ENCODE measurements at regions not wholly inside any gene's neighbourhood (a gene's known extent, or its start where the extent isn't known, plus 50 kb on each side); places are given as distances from the start of the nearest gene placed in this dataset.

DNA sequence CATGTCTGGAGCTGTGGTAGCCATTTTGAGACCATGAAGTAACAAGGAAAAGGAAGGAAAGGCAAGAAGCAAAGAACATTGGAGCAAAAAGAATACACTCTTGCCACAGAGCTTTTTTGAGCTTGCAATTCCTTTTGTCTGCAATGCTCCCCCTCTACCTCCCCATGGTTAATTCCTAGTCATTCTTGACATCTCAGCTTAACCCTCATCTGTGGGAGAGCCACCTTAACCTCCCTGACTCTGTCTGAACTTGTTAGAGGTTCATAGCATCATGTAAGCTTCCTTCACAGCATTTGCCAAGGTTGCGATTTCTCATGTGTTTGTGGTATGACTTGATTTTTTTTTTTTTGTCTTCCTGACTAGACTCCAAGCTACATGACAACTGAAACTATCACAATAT lies 564.1 kb upstream of the PLXNA2 start:
- Histone ChIP-seq H3K4me1 (ENCODE audit: control insufficient read depth, insufficient read depth, low read length) (peaks cover 15% of the 10 kb centered on the region), H3K9me3 (replicated peaks; ENCODE audit: low read length) (no peaks in the 10 kb centered on the region), H3K9ac (ENCODE audit: low read depth, low read length) (no peak overlapping the region), H3K4me3 (ENCODE audit: low read length) (no peak overlapping the region), H3K27me3 (ENCODE audit: control insufficient read depth, insufficient read depth, low read length) (peaks cover 9% of the 10 kb centered on the region), H3K36me3 (ENCODE audit: insufficient read depth, low read length) (no peaks in the 10 kb centered on the region), H3K4me2 (ENCODE audit: low read length) (no peak overlapping the region)

DNA sequence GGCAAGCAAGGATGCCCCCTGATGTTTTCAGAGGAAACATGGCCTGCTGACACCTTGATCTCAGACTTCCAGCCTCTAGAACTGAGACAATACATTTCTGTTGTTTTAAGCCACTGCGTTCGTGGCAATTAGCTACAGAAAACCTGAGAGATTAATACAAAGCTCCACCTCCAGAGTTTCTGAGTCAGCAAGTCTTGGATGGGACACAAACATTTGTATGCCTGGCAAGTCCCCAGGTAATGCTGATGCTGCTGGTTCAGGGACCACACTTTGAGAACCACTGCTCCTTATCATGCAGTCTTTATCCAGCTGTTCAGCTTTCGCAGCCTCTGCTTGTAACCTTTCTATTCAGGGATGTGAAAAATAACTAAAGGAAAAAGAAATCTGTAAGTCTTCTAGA lies 565.7 kb upstream of the PLXNA2 start:
- no peaks in the 10 kb centered on the region for H3K36me3 ChIP-seq (ENCODE audit: insufficient read depth, low read length)
- no peak overlapping the region for H3K4me2 ChIP-seq (ENCODE audit: low read length)
- H3K4me3 ChIP-seq (ENCODE audit: low read length): no peak overlapping the region
- H3K9ac ChIP-seq (ENCODE audit: low read depth, low read length): no peak overlapping the region
- H3K4me1 ChIP-seq (ENCODE audit: control insufficient read depth, insufficient read depth, low read length): peaks cover 15% of the 10 kb centered on the region
- H3K9me3 ChIP-seq (replicated peaks; ENCODE audit: low read length): no peaks in the 10 kb centered on the region
- H3K27me3 ChIP-seq (ENCODE audit: control insufficient read depth, insufficient read depth, low read length): peaks cover 9% of the 10 kb centered on the region

DNA sequence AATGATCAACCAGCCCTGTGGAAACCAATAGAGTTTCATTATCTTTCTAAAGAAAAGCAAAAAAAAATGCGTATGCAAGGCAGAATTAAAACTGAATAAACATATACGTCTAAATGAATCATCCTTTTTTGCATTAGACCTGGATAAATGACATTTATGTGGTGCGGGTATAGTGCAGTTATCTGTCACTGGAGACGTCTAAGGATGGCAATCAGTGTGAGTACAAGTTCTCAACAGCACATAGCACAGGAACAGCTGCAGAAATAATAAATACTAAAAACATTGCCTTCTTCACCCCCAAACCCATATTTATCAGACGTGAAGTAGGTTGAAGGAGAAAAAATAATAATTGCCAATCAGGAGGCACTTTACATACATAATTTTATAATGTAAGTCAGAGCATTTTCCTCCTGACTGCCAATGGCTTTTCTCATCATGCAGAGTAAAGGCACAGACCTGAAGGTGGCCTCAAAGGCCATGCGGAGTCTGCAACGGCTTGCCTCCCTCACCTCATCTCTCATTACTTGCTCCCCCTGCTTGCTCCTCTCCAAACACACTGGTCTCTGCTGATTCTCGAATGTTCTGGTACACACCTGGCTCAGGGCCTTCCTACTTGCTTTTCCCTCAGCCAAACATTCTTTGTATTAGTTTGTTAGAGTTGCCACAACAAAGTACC lies 574.7 kb upstream of the PLXNA2 start:
- H3K36me3 ChIP-seq (ENCODE audit: insufficient read depth, low read length): no peaks in the 10 kb centered on the region
- no peak overlapping the region for H3K4me3 ChIP-seq (ENCODE audit: low read length)
- no peaks in the 10 kb centered on the region for H3K4me1 ChIP-seq (ENCODE audit: control insufficient read depth, insufficient read depth, low read length)
- peaks cover 5% of the 10 kb centered on the region for H3K27me3 ChIP-seq (ENCODE audit: control insufficient read depth, insufficient read depth, low read length)
- H3K9me3 ChIP-seq (replicated peaks; ENCODE audit: low read length): no peaks in the 10 kb centered on the region
- no peak overlapping the region for H3K9ac ChIP-seq (ENCODE audit: low read depth, low read length)
- H3K4me2 ChIP-seq (ENCODE audit: low read length): no peak overlapping the region

GRCh38 chr1:208820580-208821212 lies 576.5 kb upstream of the PLXNA2 start:
- Histone ChIP-seq H3K4me3 (ENCODE audit: low read length) (no peak overlapping the region), H3K9ac (ENCODE audit: low read depth, low read length) (no peak overlapping the region), H3K36me3 (ENCODE audit: insufficient read depth, low read length) (no peaks in the 10 kb centered on the region), H3K4me1 (ENCODE audit: control insufficient read depth, insufficient read depth, low read length) (no peaks in the 10 kb centered on the region), H3K27me3 (ENCODE audit: control insufficient read depth, insufficient read depth, low read length) (peaks cover 5% of the 10 kb centered on the region), H3K9me3 (replicated peaks; ENCODE audit: low read length) (no peaks in the 10 kb centered on the region), H3K4me2 (ENCODE audit: low read length) (no peak overlapping the region)

DNA sequence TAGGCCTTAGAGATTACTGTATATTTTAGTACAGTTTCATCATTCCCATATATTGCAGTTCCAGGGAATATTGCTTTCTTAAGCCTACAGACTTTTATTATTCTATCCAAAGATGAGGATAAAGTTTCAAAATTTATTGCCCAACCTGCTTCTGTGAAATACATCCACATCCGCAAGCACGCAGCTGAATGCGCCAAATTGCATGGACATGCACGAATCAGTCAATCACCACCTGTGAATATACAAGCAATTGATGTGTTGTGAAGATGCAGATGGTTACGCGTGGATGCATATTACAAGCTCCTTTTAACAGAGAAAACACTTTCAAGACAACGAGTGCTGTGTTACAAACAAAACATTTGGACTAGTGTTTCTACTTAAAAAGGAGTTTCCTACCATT lies 577.8 kb upstream of the PLXNA2 start:
- Histone ChIP-seq H3K4me2 (ENCODE audit: low read length) (no peak overlapping the region), H3K27me3 (ENCODE audit: control insufficient read depth, insufficient read depth, low read length) (peaks cover 5% of the 10 kb centered on the region), H3K4me1 (ENCODE audit: control insufficient read depth, insufficient read depth, low read length) (no peaks in the 10 kb centered on the region), H3K36me3 (ENCODE audit: insufficient read depth, low read length) (no peaks in the 10 kb centered on the region), H3K4me3 (ENCODE audit: low read length) (no peak overlapping the region), H3K9me3 (replicated peaks; ENCODE audit: low read length) (no peaks in the 10 kb centered on the region), H3K9ac (ENCODE audit: low read depth, low read length) (no peak overlapping the region)

GRCh38 chr1:208825300-208825699 lies 581.1 kb upstream of the PLXNA2 start:
- no peak overlapping the region for H3K4me3 ChIP-seq (ENCODE audit: low read length)
- H3K9ac ChIP-seq (ENCODE audit: low read depth, low read length): no peak overlapping the region
- no peaks in the 10 kb centered on the region for H3K4me1 ChIP-seq (ENCODE audit: control insufficient read depth, insufficient read depth, low read length)
- no peaks in the 10 kb centered on the region for H3K27me3 ChIP-seq (ENCODE audit: control insufficient read depth, insufficient read depth, low read length)
- H3K4me2 ChIP-seq (ENCODE audit: low read length): no peak overlapping the region
- no peaks in the 10 kb centered on the region for H3K9me3 ChIP-seq (replicated peaks; ENCODE audit: low read length)
- H3K36me3 ChIP-seq (ENCODE audit: insufficient read depth, low read length): no peaks in the 10 kb centered on the region

- Histone ChIP-seq H3K27me3 (ENCODE audit: control insufficient read depth, insufficient read depth, low read length) (no peaks in the 10 kb centered on the region), H3K4me3 (ENCODE audit: low read length) (no peak overlapping the region)
These were observed 585.4 kb upstream of the PLXNA2 start for GRCh38 chr1:208829595-208829994.

GRCh38 chr1:208834381-208835096 lies 590.4 kb upstream of the PLXNA2 start:
- Histone ChIP-seq H3K36me3 (ENCODE audit: insufficient read depth, low read length) (no peaks in the 10 kb centered on the region), H3K9ac (ENCODE audit: low read depth, low read length) (no peak overlapping the region), H3K9me3 (replicated peaks; ENCODE audit: low read length) (no peaks in the 10 kb centered on the region), H3K4me1 (ENCODE audit: control insufficient read depth, insufficient read depth, low read length) (peaks cover 7% of the 10 kb centered on the region), H3K27me3 (ENCODE audit: control insufficient read depth, insufficient read depth, low read length) (no peaks in the 10 kb centered on the region), H3K4me2 (ENCODE audit: low read length) (peak overlapping the region; percentile 26), H3K4me3 (ENCODE audit: low read length) (no peak overlapping the region)

More at GRCh38 chr1:208829595-208829994, 585.4 kb upstream of the PLXNA2 start:
- Histone ChIP-seq H3K4me1 (ENCODE audit: control insufficient read depth, insufficient read depth, low read length) (peaks cover 7% of the 10 kb centered on the region), H3K4me2 (ENCODE audit: low read length) (no peak overlapping the region), H3K9ac (ENCODE audit: low read depth, low read length) (no peak overlapping the region), H3K36me3 (ENCODE audit: insufficient read depth, low read length) (no peaks in the 10 kb centered on the region), H3K9me3 (replicated peaks; ENCODE audit: low read length) (no peaks in the 10 kb centered on the region)

DNA sequence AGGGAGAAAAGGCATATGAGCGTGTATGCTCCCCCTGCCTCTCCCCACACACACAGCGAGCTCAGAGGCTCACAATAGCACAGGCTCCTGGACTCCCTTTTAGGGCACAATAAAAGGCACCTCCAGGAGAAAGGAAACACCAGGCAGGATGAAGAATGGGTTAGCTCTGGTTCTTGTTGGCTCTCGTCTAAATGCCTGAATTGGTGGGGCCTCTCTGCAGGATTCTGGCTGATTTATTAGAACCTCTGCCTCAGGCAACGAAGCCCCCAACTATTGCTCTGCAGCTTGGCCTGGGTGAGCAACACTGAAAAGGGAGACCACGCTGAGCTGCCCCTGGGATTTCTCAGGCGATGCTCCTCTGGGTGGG lies 590.9 kb upstream of the PLXNA2 start:
- no peaks in the 10 kb centered on the region for H3K27me3 ChIP-seq (ENCODE audit: control insufficient read depth, insufficient read depth, low read length)
- no peaks in the 10 kb centered on the region for H3K9me3 ChIP-seq (replicated peaks; ENCODE audit: low read length)
- H3K9ac ChIP-seq (ENCODE audit: low read depth, low read length): no peak overlapping the region
- H3K4me1 ChIP-seq (ENCODE audit: control insufficient read depth, insufficient read depth, low read length): peaks cover 7% of the 10 kb centered on the region
- no peak overlapping the region for H3K4me3 ChIP-seq (ENCODE audit: low read length)
- H3K36me3 ChIP-seq (ENCODE audit: insufficient read depth, low read length): no peaks in the 10 kb centered on the region
- no peak overlapping the region for H3K4me2 ChIP-seq (ENCODE audit: low read length)

GRCh38 chr1:208835781-208836180 lies 591.6 kb upstream of the PLXNA2 start:
- H3K4me3 ChIP-seq (ENCODE audit: low read length): no peak overlapping the region
- H3K4me2 ChIP-seq (ENCODE audit: low read length): no peak overlapping the region
- H3K4me1 ChIP-seq (ENCODE audit: control insufficient read depth, insufficient read depth, low read length): peaks cover 7% of the 10 kb centered on the region
- H3K9ac ChIP-seq (ENCODE audit: low read depth, low read length): no peak overlapping the region
- H3K9me3 ChIP-seq (replicated peaks; ENCODE audit: low read length): no peaks in the 10 kb centered on the region
- no peaks in the 10 kb centered on the region for H3K27me3 ChIP-seq (ENCODE audit: control insufficient read depth, insufficient read depth, low read length)
- no peaks in the 10 kb centered on the region for H3K36me3 ChIP-seq (ENCODE audit: insufficient read depth, low read length)

- Histone ChIP-seq H3K27me3 (ENCODE audit: control insufficient read depth, insufficient read depth, low read length) (peaks cover 4% of the 10 kb centered on the region), H3K4me3 (ENCODE audit: low read length) (no peak overlapping the region), H3K9ac (ENCODE audit: low read depth, low read length) (no peak overlapping the region), H3K4me2 (ENCODE audit: low read length) (no peak overlapping the region), H3K9me3 (replicated peaks; ENCODE audit: low read length) (no peaks in the 10 kb centered on the region), H3K36me3 (ENCODE audit: insufficient read depth, low read length) (no peaks in the 10 kb centered on the region), H3K4me1 (ENCODE audit: control insufficient read depth, insufficient read depth, low read length) (peaks cover 7% of the 10 kb centered on the region)
These were observed 593.1 kb upstream of the PLXNA2 start for GRCh38 chr1:208837242-208837641.
